MG63 (cell line): ENCODE measurements at regions not wholly inside any gene's neighbourhood (a gene's known extent, or its start where the extent isn't known, plus 50 kb on each side); places are given as distances from the start of the nearest gene placed in this dataset.
"Not testable (repeated sequence)": the region's sequence is repeated elsewhere in the genome, so short reads cannot be mapped to it uniquely, and the experiment has no call there.

Source experiments
- DNase-seq: peaks from one replicate; pipeline ENCODE4 v3.0.0-alpha.2; 2020
- H3K27me3 ChIP-seq: fragments of 250-450 bp; sonication (Bioruptor Pico); 2 replicates; pipeline ENCODE4 v1.5.1; 2020; ENCODE audit warnings: mild to moderate bottlenecking, moderate library complexity
- H3K36me3 ChIP-seq: fragments of 250-450 bp; sonication (Bioruptor Pico); 2 replicates; pipeline ENCODE4 v1.5.1; 2020; ENCODE audit warnings: mild to moderate bottlenecking, moderate library complexity
- H3K4me3 ChIP-seq: fragments of 250-450 bp; sonication (Bioruptor Pico); 2 replicates; pipeline ENCODE4 v1.5.1; 2020; ENCODE audit warnings: mild to moderate bottlenecking, moderate library complexity
- H3K9me3 ChIP-seq: fragments of 250-450 bp; sonication (Bioruptor Pico); 2 replicates; pipeline ENCODE4 v1.5.1; 2020; ENCODE audit warnings: mild to moderate bottlenecking, moderate library complexity

DNA sequence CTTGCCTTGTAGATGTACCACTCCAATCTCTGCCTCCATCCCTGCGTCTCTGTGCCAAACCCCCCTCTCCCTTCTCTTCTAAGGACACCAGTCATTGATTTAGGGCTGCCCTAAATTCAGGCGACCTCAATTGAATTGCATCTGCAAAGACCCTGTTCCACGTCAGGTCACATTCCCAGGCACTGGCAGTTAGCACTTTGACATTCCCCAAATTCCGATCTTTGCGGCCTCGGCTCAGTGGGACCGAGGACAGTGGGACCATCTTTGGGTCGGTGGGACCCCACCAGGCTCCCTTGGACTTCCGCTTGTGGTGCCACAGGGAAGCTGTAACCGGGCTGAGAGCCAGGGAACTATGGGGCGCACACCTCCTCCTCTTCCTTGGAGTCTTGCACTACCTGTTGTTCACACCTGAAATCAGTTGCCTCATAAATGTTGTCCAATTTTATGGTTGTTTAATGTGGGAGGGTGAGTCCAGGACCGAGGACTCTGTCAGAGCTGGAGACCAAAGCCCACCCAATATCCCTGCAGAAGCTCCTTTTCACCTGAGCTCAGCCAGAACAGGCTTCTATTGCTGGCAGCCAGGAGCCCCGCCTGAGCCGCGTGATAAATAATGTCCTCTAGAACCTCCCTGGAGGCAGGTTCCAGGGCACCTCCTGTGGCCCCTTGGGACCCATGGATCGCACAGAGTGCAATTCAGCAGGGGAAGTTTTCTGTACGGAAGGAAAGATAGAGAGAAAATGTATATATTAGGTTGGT is 271.6 kb downstream of the EIPR1 start:
- Histone ChIP-seq H3K4me3 (no peak overlapping the region), H3K9me3 (no peaks in the 10 kb centered on the region), H3K27me3 (no peaks in the 10 kb centered on the region), H3K36me3 (no peaks in the 10 kb centered on the region)
- DNase-seq, result no peak

- H3K27me3 ChIP-seq, DNase-seq, H3K36me3 ChIP-seq, H3K4me3 ChIP-seq, H3K9me3 ChIP-seq: not testable (repeated sequence)
Measured at GRCh38 chr2:3104958-3105813, 272.4 kb downstream of the EIPR1 start.

DNA sequence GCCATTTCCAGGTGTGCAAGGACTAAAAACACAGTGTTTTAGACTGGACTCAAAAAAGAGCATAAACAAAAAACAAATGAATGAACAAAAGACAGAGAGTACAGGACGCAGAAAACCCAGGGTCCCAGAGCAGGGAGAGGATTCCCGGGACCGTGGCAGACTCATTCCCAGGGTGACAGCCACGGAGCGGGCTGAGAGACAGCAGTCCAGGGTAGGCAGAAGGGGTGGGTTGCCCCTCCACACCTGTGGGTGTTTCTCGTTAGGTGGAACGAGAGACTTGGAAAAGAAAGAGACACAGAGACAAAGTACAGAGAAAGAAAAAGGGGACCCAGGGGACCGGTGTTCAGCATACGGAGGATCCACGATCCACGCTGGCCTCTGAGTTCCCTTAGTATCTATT is 273.4 kb downstream of the EIPR1 start:
- Histone ChIP-seq H3K9me3 (no peaks in the 10 kb centered on the region), H3K36me3 (no peaks in the 10 kb centered on the region), H3K4me3 (no peak overlapping the region), H3K27me3 (no peaks in the 10 kb centered on the region)
- no peak for DNase-seq

GRCh38 chr2:3102922-3103569 is 274.6 kb downstream of the EIPR1 start:
- no peak overlapping the region for H3K4me3 ChIP-seq
- H3K27me3 ChIP-seq, result no peaks in the 10 kb centered on the region
- no peak for DNase-seq
- H3K36me3 ChIP-seq, result no peaks in the 10 kb centered on the region
- no peaks in the 10 kb centered on the region for H3K9me3 ChIP-seq

- H3K9me3 ChIP-seq, result no peaks in the 10 kb centered on the region
Measured at GRCh38 chr2:3102081-3102921, 275.3 kb downstream of the EIPR1 start.

GRCh38 chr2:3101016-3101942 is 276.3 kb downstream of the EIPR1 start:
- Histone ChIP-seq H3K27me3 (peaks cover 5% of the 10 kb centered on the region), H3K4me3 (no peak overlapping the region), H3K9me3 (no peaks in the 10 kb centered on the region), H3K36me3 (no peaks in the 10 kb centered on the region)
- DNase-seq, result no peak

More at GRCh38 chr2:3102081-3102921, 275.3 kb downstream of the EIPR1 start:
- Histone ChIP-seq H3K27me3 (no peaks in the 10 kb centered on the region), H3K36me3 (no peaks in the 10 kb centered on the region), H3K4me3 (no peak overlapping the region)
- DNase-seq, result no peak

DNA sequence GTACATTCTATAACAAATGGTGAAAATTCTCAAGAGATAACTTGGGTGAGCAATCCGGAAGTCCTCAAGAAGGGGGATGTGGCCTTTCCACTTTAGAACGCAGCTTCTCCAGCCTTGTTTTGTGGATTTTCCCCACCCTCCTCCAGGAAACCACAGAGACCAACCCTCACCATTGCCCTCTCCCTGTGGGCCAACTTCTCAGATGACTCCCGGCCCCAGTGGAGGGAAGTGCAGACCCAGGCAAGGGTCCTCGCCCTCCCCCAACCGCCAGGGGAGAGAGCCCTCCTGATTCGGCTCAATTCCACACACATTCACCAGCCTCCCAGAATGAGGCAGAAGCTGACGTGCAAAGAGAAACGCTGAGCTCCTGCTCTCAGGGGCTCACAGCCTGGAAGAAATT is 277.2 kb downstream of the EIPR1 start:
- Histone ChIP-seq H3K9me3 (no peaks in the 10 kb centered on the region), H3K4me3 (no peak overlapping the region), H3K36me3 (no peaks in the 10 kb centered on the region), H3K27me3 (peaks cover 5% of the 10 kb centered on the region)
- DNase-seq, result no peak

- Histone ChIP-seq H3K27me3 (peaks cover 5% of the 10 kb centered on the region), H3K4me3 (no peak overlapping the region), H3K9me3 (no peaks in the 10 kb centered on the region), H3K36me3 (no peaks in the 10 kb centered on the region)
- no peak for DNase-seq
Measured at GRCh38 chr2:3099860-3100234, 277.8 kb downstream of the EIPR1 start.

DNA sequence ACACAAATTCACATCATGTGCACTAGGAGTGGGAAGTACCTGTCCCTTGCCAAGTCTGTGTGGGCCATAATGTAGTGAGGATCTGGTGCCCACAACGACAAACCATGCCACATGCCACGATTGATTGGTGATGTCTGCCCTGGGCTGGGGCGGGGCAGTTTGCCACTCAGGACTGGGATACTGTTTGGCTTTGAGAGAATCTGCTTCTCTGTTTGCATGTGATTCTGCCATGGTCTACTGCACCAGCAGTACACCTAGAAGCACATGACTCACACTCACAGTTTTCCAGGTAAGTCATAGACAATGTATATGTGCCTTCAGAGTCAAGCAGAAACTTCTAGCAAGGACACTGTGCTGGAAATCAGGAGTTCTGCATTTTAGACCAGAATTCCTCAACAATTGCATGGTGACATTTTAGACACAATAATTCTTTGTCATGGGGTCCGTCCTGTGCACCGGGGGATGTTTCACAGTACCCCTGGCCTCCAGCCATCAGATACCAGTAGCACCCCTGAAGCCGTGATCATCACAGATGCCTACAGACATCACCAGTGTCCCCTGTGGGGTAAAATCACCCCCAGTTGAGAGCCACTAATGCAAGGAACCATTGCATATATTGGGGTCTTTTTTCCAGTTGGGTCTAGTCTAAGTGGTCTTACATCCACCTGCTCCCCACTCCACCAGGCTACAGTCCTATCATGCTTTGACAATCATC is 278.3 kb downstream of the EIPR1 start:
- Histone ChIP-seq H3K9me3 (no peaks in the 10 kb centered on the region), H3K4me3 (no peak overlapping the region), H3K36me3 (no peaks in the 10 kb centered on the region), H3K27me3 (peaks cover 5% of the 10 kb centered on the region)
- no peak for DNase-seq

- no peak for DNase-seq
- no peaks in the 10 kb centered on the region for H3K9me3 ChIP-seq
- H3K4me3 ChIP-seq, result no peak overlapping the region
- no peaks in the 10 kb centered on the region for H3K36me3 ChIP-seq
- peaks cover 5% of the 10 kb centered on the region for H3K27me3 ChIP-seq
Measured at GRCh38 chr2:3098231-3098630, 279.4 kb downstream of the EIPR1 start.

DNA sequence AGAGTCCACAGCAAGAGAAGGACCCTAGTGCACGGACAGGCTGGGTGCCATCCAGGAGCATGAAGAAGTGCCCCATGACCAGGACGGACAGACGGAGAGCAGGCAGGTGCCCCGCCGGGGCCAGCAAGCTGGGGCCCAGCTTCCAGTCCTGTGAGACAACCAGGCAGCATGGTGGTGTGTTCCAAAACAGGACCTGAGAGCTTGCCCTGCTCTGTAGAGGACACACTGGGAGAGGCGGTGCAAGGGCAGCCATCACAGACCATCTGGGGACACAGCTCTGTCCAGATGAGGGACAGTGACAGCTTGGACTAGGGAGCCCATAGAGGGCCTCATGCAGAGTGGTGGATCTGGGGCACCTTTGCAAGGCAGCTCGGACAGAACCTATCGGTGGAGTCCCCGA is 279.8 kb downstream of the EIPR1 start:
- DNase-seq, result no peak
- Histone ChIP-seq H3K27me3 (peaks cover 5% of the 10 kb centered on the region), H3K36me3 (no peaks in the 10 kb centered on the region), H3K9me3 (no peaks in the 10 kb centered on the region), H3K4me3 (no peak overlapping the region)

- Histone ChIP-seq H3K4me3 (no peak overlapping the region), H3K27me3 (peaks cover 5% of the 10 kb centered on the region), H3K36me3 (no peaks in the 10 kb centered on the region), H3K9me3 (no peaks in the 10 kb centered on the region)
- DNase-seq, result no peak
Measured at GRCh38 chr2:3094999-3095958, 282.3 kb downstream of the EIPR1 start.

DNA sequence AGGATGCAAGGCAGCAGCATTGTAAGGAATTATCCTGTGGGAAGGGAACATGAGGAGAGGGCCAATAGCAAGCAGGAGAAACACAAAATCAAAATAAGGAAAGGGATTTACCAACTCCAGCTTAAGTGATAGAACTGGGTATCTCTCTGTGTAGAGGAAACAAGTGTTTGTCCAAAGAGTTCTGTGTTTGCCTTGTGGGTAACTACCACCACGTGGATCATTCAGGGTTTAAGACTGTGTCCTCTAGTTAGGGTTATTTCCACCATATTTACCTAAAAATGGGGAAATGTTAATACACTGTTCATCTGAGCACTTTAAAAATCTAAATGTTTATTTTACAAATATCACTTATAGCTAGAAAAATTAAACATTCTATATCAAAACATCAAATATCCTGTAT is 283.3 kb downstream of the EIPR1 start:
- no peaks in the 10 kb centered on the region for H3K36me3 ChIP-seq
- no peak overlapping the region for H3K4me3 ChIP-seq
- peaks cover 5% of the 10 kb centered on the region for H3K27me3 ChIP-seq
- DNase-seq, result no peak
- no peaks in the 10 kb centered on the region for H3K9me3 ChIP-seq

GRCh38 chr2:3091696-3092095 is 285.9 kb downstream of the EIPR1 start:
- no peak overlapping the region for H3K4me3 ChIP-seq
- no peak for DNase-seq
- H3K27me3 ChIP-seq, result peaks cover 3% of the 10 kb centered on the region; the same call in 1 of the 2 replicates
- no peaks in the 10 kb centered on the region for H3K9me3 ChIP-seq
- H3K36me3 ChIP-seq, result no peaks in the 10 kb centered on the region
